C4-2B (cell line): ENCODE measurements at regions not wholly inside any gene's neighbourhood (a gene's known extent, or its start where the extent isn't known, plus 50 kb on each side); places are given as distances from the start of the nearest gene placed in this dataset.

Experiments used
- ZFX ChIP-seq: fragments of 450-650 bp; IDR thresholded peaks from 2 replicates; pipeline ENCODE4 v1.6.1; 2017
- TF ChIP-seq, protein P1 (sequence below): fragments of 450-650 bp; conservative IDR thresholded peaks from 2 replicates; pipeline ENCODE4 v1.5.1; 2017; ENCODE audit warnings: mild to moderate bottlenecking

DNA sequence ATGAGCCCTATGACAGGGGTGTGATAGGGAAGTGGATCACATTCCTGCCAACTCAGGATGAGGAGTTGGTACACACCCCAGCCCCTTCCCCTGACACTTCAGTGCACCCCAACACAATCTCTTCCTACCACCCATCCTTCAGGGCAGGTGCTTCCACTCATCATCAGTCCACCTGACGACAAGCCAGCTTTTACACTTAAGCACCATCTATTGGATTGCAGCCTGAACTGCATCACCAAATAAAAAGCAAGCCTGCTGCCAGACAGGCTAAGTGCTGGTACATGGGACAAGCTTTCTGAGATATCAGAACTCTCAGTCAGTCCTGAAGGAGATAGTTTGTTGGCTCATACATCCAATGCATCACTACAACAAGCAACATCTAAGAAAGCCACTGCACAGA, 69.0 kb upstream of the TMEM200A start:
- TF ChIP-seq, protein P1, sequence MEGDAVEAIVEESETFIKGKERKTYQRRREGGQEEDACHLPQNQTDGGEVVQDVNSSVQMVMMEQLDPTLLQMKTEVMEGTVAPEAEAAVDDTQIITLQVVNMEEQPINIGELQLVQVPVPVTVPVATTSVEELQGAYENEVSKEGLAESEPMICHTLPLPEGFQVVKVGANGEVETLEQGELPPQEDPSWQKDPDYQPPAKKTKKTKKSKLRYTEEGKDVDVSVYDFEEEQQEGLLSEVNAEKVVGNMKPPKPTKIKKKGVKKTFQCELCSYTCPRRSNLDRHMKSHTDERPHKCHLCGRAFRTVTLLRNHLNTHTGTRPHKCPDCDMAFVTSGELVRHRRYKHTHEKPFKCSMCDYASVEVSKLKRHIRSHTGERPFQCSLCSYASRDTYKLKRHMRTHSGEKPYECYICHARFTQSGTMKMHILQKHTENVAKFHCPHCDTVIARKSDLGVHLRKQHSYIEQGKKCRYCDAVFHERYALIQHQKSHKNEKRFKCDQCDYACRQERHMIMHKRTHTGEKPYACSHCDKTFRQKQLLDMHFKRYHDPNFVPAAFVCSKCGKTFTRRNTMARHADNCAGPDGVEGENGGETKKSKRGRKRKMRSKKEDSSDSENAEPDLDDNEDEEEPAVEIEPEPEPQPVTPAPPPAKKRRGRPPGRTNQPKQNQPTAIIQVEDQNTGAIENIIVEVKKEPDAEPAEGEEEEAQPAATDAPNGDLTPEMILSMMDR: peak; percentile 18
- TF ChIP-seq ZFX: no peak
